ENCODE measurements at regions not wholly inside any gene's neighbourhood (a gene's known extent, or its start where the extent isn't known, plus 50 kb on each side); places are given as distances from the start of the nearest gene placed in this dataset.

GRCh38 chr5:167539747-167540146, 751.7 kb upstream of the WWC1 start:
- TF ChIP-seq RAD21 (IDR thresholded peaks at IDR 0.05), result no peak
- TF ChIP-seq JUND (IDR thresholded peaks at IDR 0.05), result no peak
- TF ChIP-seq FOXA1 (IDR thresholded peaks at IDR 0.05), result no peak

All from liver (tissue), 2 donors.